T47D (cell line): ENCODE measurements at regions not wholly inside any gene's neighbourhood (a gene's known extent, or its start where the extent isn't known, plus 50 kb on each side); places are given as distances from the start of the nearest gene placed in this dataset.

Experiments used
- DNase-seq, 2 experiments: peaks; one replicate each; pipeline versions ENCODE4 v3.0.0 to v3.0.0-alpha.2; 2011 to 2012; ENCODE audit warnings: low read depth in 1 of 2, low spot score in 1 of 2
- JUND ChIP-seq: IDR thresholded peaks from 2 replicates; pipeline ENCODE4 v1.6.1; 2012; ENCODE audit warnings: low read depth
- in situ Hi-C: cut with HindIII; loops from 2 replicates; pipeline ENCODE4 v1.10.0; 2016; ENCODE audit warnings: low sequenced_read_pairs, low pct_unique_long_range_greater_than_20kb

DNA sequence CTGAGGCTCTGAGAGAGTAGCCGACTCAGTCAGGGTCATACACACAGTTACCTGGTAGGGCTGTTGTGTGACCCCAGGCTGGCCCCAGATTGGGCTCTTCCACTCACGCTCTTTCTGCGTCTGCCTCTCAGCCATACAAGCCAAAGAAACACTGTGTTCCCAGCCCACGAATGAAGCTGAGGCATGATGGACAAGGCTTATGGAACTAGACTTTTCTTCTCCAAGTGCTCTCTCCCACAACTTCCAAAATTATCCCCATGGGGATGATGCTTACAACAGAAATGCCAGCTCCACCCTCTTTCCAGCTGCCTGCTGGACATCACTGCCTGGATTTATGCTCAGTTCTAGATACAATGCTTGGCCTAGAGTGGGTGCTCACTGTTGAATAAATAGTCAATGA, 102.8 kb upstream of the JUN start:
- DNase-seq = no peak
- no peak for TF ChIP-seq JUND
- in situ Hi-C loops = no loop called here

- DNase-seq = no peak
- in situ Hi-C loops = no loop called here
- no peak for TF ChIP-seq JUND
Measured at GRCh38 chr1:58887059-58887458, 103.2 kb upstream of the JUN start.

DNA sequence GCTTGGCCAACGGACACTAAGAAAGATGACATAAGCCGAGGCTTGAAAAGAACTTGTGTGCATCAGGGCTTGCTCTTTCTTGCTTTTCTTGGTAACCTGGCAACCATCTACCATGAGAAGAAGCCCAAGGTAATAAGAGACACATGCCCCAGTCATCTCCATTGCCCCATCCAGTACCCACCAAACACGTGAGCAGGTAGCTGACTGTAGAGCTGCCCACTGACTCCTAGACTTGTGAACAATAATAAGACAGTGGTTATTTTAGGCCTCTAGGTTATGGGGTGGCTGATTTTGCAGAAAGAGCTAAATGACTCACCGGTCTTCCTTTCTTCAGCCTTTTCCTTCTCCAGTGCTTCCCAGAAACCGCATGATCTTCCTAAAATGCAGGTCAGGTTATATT, 105.0 kb upstream of the JUN start:
- in situ Hi-C loops = no loop called here
- no peak for TF ChIP-seq JUND
- DNase-seq = no peak

GRCh38 chr1:58890113-58890512, 106.3 kb upstream of the JUN start:
- in situ Hi-C loops = no loop called here
- DNase-seq = no peak

GRCh38 chr1:58890609-58891008, 106.8 kb upstream of the JUN start:
- TF ChIP-seq JUND = no peak
- in situ Hi-C loops = no loop called here
- no peak for DNase-seq

More at GRCh38 chr1:58890113-58890512, 106.3 kb upstream of the JUN start:
- TF ChIP-seq JUND = no peak

GRCh38 chr1:58891347-58891746, 107.5 kb upstream of the JUN start:
- no peak for DNase-seq
- in situ Hi-C loops = no loop called here
- TF ChIP-seq JUND = no peak

DNA sequence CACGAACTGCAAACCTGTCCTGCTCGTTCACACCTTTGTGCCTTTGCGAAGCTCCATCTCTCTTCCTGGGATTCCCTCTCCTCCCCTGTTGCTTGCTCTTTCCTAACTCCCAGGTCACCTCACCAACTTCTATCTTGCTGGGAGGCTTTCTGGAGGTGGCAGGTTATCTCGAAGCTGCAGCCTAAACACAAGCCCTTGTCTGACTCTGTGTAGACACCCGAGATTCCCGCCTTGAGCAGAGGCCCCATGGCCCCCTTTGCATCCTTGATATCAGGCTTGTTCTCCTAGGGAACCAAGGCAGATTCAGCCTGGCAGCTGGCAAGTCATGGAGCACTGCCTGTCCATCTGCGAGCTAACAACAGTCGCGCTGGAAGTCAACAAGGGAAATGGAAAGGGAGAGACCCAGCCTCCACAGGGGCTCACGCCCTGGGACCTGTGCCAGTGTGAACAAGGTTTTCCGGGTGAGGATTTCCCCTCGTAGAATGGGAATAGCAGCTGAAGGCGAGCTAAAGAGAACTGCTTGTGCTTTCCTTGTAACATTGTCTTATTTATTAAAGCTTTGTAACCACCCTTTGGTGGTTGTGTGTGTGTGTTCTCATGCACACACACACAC, 109.5 kb upstream of the JUN start:
- no peak for TF ChIP-seq JUND
- DNase-seq = no peak
- in situ Hi-C loops = no loop called here

GRCh38 chr1:58895082-58895481, 111.2 kb upstream of the JUN start:
- TF ChIP-seq JUND = no peak
- DNase-seq = no peak
- in situ Hi-C loops = no loop called here

GRCh38 chr1:58895559-58896145, 111.8 kb upstream of the JUN start:
- TF ChIP-seq JUND = no peak
- in situ Hi-C loops = no loop called here
- DNase-seq = no peak

- in situ Hi-C loops = no loop called here
- no peak for TF ChIP-seq JUND
- DNase-seq = no peak
Measured at GRCh38 chr1:58896246-58897183, 112.7 kb upstream of the JUN start.

DNA sequence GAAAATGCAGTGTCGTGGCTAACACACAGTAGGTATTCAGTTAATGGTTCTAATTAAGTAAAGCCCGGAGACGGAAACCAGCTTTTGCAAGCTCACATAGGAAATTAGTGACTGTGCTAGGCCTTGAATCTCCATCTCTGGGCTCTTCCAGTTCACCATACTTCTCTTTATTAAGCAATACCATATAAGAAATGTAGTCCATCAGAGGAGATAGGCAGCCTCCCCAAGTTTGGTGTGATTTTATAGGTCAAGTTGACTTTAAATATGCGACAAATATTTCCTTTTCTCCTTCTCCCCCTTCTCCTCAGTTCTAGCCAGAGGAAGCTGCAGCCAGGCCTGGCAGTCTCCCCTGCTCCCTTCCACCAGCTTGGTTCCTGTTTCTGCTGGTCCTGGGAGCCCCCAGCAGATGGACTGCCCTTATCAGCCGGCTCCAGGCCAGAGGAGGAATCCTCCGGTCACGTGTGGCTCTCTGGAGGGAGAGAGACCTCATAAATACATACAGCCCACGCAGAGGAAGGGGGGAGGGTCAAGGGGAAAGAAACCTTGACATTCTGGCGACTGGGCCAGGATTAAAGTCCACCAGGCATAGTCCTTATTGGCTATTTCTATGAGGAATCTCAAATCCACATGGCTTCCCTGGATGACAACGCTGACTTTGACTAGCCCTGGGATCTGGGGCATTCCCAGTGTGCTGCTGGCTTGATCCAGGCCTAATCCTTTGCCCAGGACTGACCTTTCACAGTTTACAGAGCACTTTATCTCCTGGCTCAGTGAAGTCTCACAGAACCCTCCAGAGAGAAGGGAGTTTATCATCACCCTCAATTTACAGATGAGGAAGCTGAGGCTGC, 115.1 kb upstream of the JUN start:
- DNase-seq = no peak
- TF ChIP-seq JUND = no peak
- in situ Hi-C loops = no loop called here

DNA sequence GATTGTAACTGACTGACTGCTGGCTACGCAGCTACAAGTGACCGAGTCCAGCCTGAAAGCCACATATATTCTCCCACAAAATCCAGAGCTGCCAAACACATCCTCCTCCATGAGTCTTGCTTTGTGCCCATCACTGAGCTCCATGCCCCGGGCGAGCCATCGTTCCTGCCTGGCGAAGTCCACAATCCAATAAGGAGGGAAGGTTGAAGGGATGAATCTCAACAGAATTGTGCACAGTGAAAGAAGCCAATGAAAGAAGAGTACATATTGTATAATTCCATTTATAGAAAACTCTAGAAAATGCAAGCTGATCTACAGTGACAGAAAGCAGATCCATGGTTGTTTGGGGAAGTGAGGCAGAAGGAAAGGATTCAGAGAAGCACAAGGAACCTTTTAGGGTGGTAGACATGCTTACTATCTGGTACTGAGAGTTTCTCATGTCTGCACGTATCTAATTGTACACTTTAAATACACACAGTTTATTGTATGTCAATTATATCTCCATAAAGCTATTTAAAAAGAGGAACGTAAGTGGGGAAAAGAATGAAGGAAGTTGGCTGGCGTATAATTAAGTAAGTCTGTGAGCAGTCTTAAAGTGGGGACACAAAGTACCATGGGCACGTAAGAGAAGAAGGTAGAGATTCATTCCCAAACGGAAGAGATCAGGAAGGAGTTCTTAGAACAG, 115.9 kb upstream of the JUN start:
- in situ Hi-C loops = no loop called here
- no peak for DNase-seq
- TF ChIP-seq JUND = no peak
